H9 (cell line): ENCODE measurements at regions not wholly inside any gene's neighbourhood (a gene's known extent, or its start where the extent isn't known, plus 50 kb on each side); places are given as distances from the start of the nearest gene placed in this dataset.

Experiments
- DNase-seq: peaks from one replicate; pipeline ENCODE4 v3.0.0-alpha.2; 2017
- H2AFZ ChIP-seq: one replicate; pipeline ENCODE4 v1.6.1; 2013; ENCODE audit warnings: mild to moderate bottlenecking, low read length, control low read depth, moderate library complexity
- H2AK5ac ChIP-seq: 2 replicates; pipeline ENCODE4 v1.6.1; 2013; ENCODE audit warnings: low read length, control low read depth, mixed read lengths; ENCODE audit not compliant: insufficient read length
- H2BK120ac ChIP-seq: one replicate; pipeline ENCODE4 v1.6.1; 2013; ENCODE audit warnings: low read depth, mild to moderate bottlenecking, low read length, control low read depth, inconsistent platforms; ENCODE audit not compliant: poor library complexity, severe bottlenecking
- H2BK12ac ChIP-seq: 2 replicates; pipeline ENCODE4 v1.6.1; 2013; ENCODE audit warnings: low read length, control low read depth, mixed read lengths, low read depth; ENCODE audit not compliant: insufficient read length
- H2BK15ac ChIP-seq: 2 replicates; pipeline ENCODE4 v1.6.1; 2013; ENCODE audit warnings: low read depth, low read length, control low read depth
- H2BK20ac ChIP-seq: one replicate; pipeline ENCODE4 v1.6.1; 2013; ENCODE audit warnings: low read depth, mild to moderate bottlenecking, low read length, control low read depth, inconsistent platforms; ENCODE audit not compliant: poor library complexity, severe bottlenecking
- H2BK5ac ChIP-seq: 2 replicates; pipeline ENCODE4 v1.6.1; 2013; ENCODE audit warnings: low read length, control low read depth, mixed read lengths; ENCODE audit not compliant: insufficient read length
- H3K14ac ChIP-seq: 2 replicates; pipeline ENCODE4 v1.6.1; 2013; ENCODE audit warnings: low read length, control low read depth; ENCODE audit not compliant: insufficient read depth
- H3K18ac ChIP-seq: 2 replicates; pipeline ENCODE4 v1.6.1; 2013; ENCODE audit warnings: low read depth, mild to moderate bottlenecking, mixed read lengths, low read length, control low read depth; ENCODE audit not compliant: insufficient read length
- H3K23ac ChIP-seq: 2 replicates; pipeline ENCODE4 v1.6.1; 2013; ENCODE audit warnings: low read length, control low read depth, mixed read lengths, low read depth; ENCODE audit not compliant: insufficient read length
- H3K23me2 ChIP-seq: 2 replicates; pipeline ENCODE4 v1.6.1; 2013; ENCODE audit warnings: low read depth, mild to moderate bottlenecking, mixed read lengths, low read length, control low read depth; ENCODE audit not compliant: insufficient read length, poor library complexity, severe bottlenecking
- H3K27ac ChIP-seq: 2 replicates; pipeline ENCODE4 v1.5.1; 2013; ENCODE audit warnings: low read length, control low read depth, mixed read lengths, low read depth; ENCODE audit not compliant: insufficient read length
- H3K27me3 ChIP-seq: 2 replicates; pipeline ENCODE4 v1.6.1; 2013; ENCODE audit warnings: low read length, control low read depth, inconsistent platforms; ENCODE audit not compliant: insufficient read depth
- H3K4ac ChIP-seq: 2 replicates; pipeline ENCODE4 v1.6.1; 2013; ENCODE audit warnings: low read depth, mild to moderate bottlenecking, control low read depth, inconsistent platforms, low read length, moderate library complexity
- H3K4me1 ChIP-seq: 2 replicates; pipeline ENCODE4 v1.6.1; 2013; ENCODE audit warnings: low read length, control low read depth, inconsistent platforms; ENCODE audit not compliant: insufficient read depth
- H3K4me2 ChIP-seq: 2 replicates; pipeline ENCODE4 v1.6.1; 2013; ENCODE audit warnings: low read length, control low read depth, mixed read lengths; ENCODE audit not compliant: insufficient read length, insufficient read depth
- H3K56ac ChIP-seq: 2 replicates; pipeline ENCODE4 v1.6.1; 2013; ENCODE audit warnings: low read depth, mild to moderate bottlenecking, mixed read lengths, low read length, control low read depth; ENCODE audit not compliant: insufficient read length
- H3K79me1 ChIP-seq: 2 replicates; pipeline ENCODE4 v1.6.1; 2013; ENCODE audit warnings: low read depth, mild to moderate bottlenecking, moderate library complexity, low read length, control low read depth, inconsistent platforms; ENCODE audit not compliant: insufficient read depth, poor library complexity, severe bottlenecking
- H3K79me2 ChIP-seq: 2 replicates; pipeline ENCODE4 v1.6.1; 2013; ENCODE audit warnings: low read length, control low read depth, inconsistent platforms; ENCODE audit not compliant: insufficient read depth
- H3K9ac ChIP-seq: 2 replicates; pipeline ENCODE4 v1.6.1; 2013; ENCODE audit warnings: low read length, control low read depth, mixed read lengths; ENCODE audit not compliant: insufficient read length; ENCODE audit errors: extremely low read depth
- H3K9me3 ChIP-seq: one replicate; pipeline ENCODE4 v1.6.1; 2013; ENCODE audit warnings: low read depth, low read length, inconsistent platforms; ENCODE audit not compliant: control insufficient read depth
- H3T11ph ChIP-seq: one replicate; pipeline ENCODE4 v1.6.1; 2013; ENCODE audit warnings: mild to moderate bottlenecking, low read length, control low read depth, inconsistent platforms
- H4K20me1 ChIP-seq: one replicate; pipeline ENCODE4 v1.6.1; 2013; ENCODE audit not compliant: control insufficient read depth, insufficient read length, insufficient read depth
- H4K5ac ChIP-seq: 2 replicates; pipeline ENCODE4 v1.6.1; 2013; ENCODE audit warnings: low read depth, mild to moderate bottlenecking, mixed read lengths, low read length, control low read depth; ENCODE audit not compliant: insufficient read length
- H4K8ac ChIP-seq: replicated peaks from 2 replicates; pipeline ENCODE4 v1.6.1; 2013; ENCODE audit warnings: low read length, control low read depth, mixed read lengths, low read depth; ENCODE audit not compliant: insufficient read length
- H4K91ac ChIP-seq: 2 replicates; pipeline ENCODE4 v1.6.1; 2013; ENCODE audit warnings: low read depth, mild to moderate bottlenecking, moderate library complexity, mixed read lengths, low read length, control low read depth; ENCODE audit not compliant: insufficient read length
- H3K27ac Mint-ChIP-seq, 3 experiments: 2 replicates in 2 of 3; 3 replicates in 1 of 3; pipeline ENCODE4 v1.8.0; 2020 to 2021; ENCODE audit warnings: mixed read lengths in 3 of 3, mild to moderate bottlenecking in 1 of 3, moderate library complexity in 1 of 3
- H3K27me3 Mint-ChIP-seq: 2 replicates; pipeline ENCODE4 v1.8.0; 2021; ENCODE audit warnings: low read depth, mild to moderate bottlenecking, moderate library complexity, mixed read lengths
- H3K36me3 Mint-ChIP-seq, 3 experiments: 2 replicates in 2 of 3; 3 replicates in 1 of 3; pipeline ENCODE4 v1.8.0; 2020 to 2021; ENCODE audit warnings: low read depth in 3 of 3, mixed read lengths in 3 of 3; ENCODE audit not compliant: insufficient read depth in 1 of 3
- H3K4me1 Mint-ChIP-seq, 2 experiments: 2 replicates each; pipeline ENCODE4 v1.8.0; 2020; ENCODE audit warnings: mixed read lengths in 2 of 2
- H3K4me3 Mint-ChIP-seq, 2 experiments: 2 replicates in 1 of 2; 3 replicates in 1 of 2; pipeline ENCODE4 v1.8.0; 2020 to 2021; ENCODE audit warnings: mild to moderate bottlenecking in 2 of 2, mixed read lengths in 2 of 2, moderate library complexity in 1 of 2
- H3K9me3 Mint-ChIP-seq, 2 experiments: 2 replicates in 1 of 2; 3 replicates in 1 of 2; pipeline ENCODE4 v1.8.0; 2020; ENCODE audit warnings: mild to moderate bottlenecking in 2 of 2, mixed read lengths in 2 of 2, moderate library complexity in 1 of 2
- CTCF ChIP-seq: fragments of 200-600 bp; sonication (generic); conservative IDR thresholded peaks from 3 replicates; pipeline ENCODE4 v1.8.0; 2021; ENCODE audit warnings: antibody characterized with exemption, mild to moderate bottlenecking
- WGBS: extraction: QIAGEN DNeasy Blood & Tissue Kit; methylation state at CpG from one replicate; pipeline ENCODE4 v1.1.7; 2013; ENCODE audit warnings: missing lambda C conversion rate, low lambda C conversion rate, mixed read lengths; ENCODE audit not compliant: insufficient read length; ENCODE audit errors: extremely low coverage; 5-methylcytosine and 5-hydroxymethylcytosine counted together

- H3K4me1 Mint-ChIP-seq, result peaks cover 33 to 40% of the 10 kb centered on the region in 2 experiments
- no peak overlapping the region for H2BK20ac ChIP-seq
- no peak overlapping the region for H2BK12ac ChIP-seq
- no peak overlapping the region for H3K4ac ChIP-seq
- no CpG with 5 or more reads among the region's 10 CpGs for WGBS
- H3K27me3 Mint-ChIP-seq, result peaks cover 2% of the 10 kb centered on the region
- no peaks in the 10 kb centered on the region for H3K23me2 ChIP-seq
- no peak overlapping the region for H4K8ac ChIP-seq
- no peaks in the 10 kb centered on the region for H3K36me3 Mint-ChIP-seq
- no peak overlapping the region for H3K4me3 Mint-ChIP-seq
- no peak overlapping the region for H3T11ph ChIP-seq
- H4K91ac ChIP-seq, result no peak overlapping the region
- H3K79me2 ChIP-seq, result no peaks in the 10 kb centered on the region; the same call in 1 of the 2 replicates
- no peak overlapping the region for H2AFZ ChIP-seq
- no peak for DNase-seq
- H3K9me3 Mint-ChIP-seq, result peaks cover 3 to 5% of the 10 kb centered on the region in 2 experiments; a peak in 3 of 5 replicates
- no peak overlapping the region for H4K5ac ChIP-seq
- H2BK15ac ChIP-seq, result no peak overlapping the region
- peaks cover 7% of the 10 kb centered on the region; the same call in 1 of the 2 replicates for H3K4me1 ChIP-seq
- H3K23ac ChIP-seq, result no peak overlapping the region
- no peak overlapping the region for H3K56ac ChIP-seq
- H3K18ac ChIP-seq, result no peak overlapping the region
- no peak overlapping the region for H2BK5ac ChIP-seq
- H3K9me3 ChIP-seq, result no peaks in the 10 kb centered on the region
- no peaks in the 10 kb centered on the region for H4K20me1 ChIP-seq
- no peak overlapping the region for H3K4me2 ChIP-seq
- H2AK5ac ChIP-seq, result no peak overlapping the region
- no peak overlapping the region for H2BK120ac ChIP-seq
- H3K79me1 ChIP-seq, result no peaks in the 10 kb centered on the region
- H3K27ac ChIP-seq, result no peak overlapping the region
- H3K9ac ChIP-seq, result no peak overlapping the region
- H3K27me3 ChIP-seq, result no peaks in the 10 kb centered on the region
- H3K27ac Mint-ChIP-seq, result no peak overlapping the region
- H3K14ac ChIP-seq, result no peak overlapping the region
- TF ChIP-seq CTCF, result no peak
Measured at GRCh38 chr7:131656980-131657723, 100.7 kb upstream of the PODXL start.
